HL-60 (cell line): ENCODE measurements at regions not wholly inside any gene's neighbourhood (a gene's known extent, or its start where the extent isn't known, plus 50 kb on each side); places are given as distances from the start of the nearest gene placed in this dataset.

ENCODE experiments used
- CTCF ChIP-seq: IDR thresholded peaks from one replicate; pipeline ENCODE4 v1.5.1; 2011; ENCODE audit warnings: low read length, control low read depth, inconsistent platforms; ENCODE audit not compliant: insufficient read depth
- POLR2AphosphoS5 ChIP-seq: IDR thresholded peaks from 2 replicates; pipeline ENCODE4 v1.6.1; 2012; ENCODE audit warnings: low read depth
- SPI1 ChIP-seq: IDR thresholded peaks from 2 replicates; pipeline ENCODE4 v1.6.1; 2012; ENCODE audit warnings: low read depth, mild to moderate bottlenecking, borderline replicate concordance
- TF ChIP-seq, protein P1 (sequence below): IDR thresholded peaks from 2 replicates; pipeline ENCODE4 v1.6.1; 2012; ENCODE audit warnings: low read depth; ENCODE audit not compliant: insufficient replicate concordance

DNA sequence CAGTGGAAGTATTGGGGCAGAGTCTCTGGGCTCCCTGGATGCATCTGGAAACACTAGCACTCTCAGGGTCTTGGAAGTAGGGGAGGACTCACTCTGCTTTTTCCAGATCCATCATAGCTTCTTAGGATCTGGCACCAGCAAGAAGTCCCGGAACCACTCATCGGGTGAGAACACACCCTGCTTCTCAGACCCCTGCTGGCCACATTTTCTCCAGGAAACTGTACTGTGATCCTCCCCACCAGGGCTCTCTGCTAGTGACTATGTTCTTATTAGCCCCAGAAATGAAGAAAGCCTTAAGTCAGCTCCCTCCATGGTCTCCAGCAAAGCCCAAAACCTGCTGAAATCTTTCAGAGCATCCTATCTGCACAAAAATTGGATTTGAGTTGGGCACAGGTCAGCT is 197.3 kb upstream of the GADL1 start:
- no peak for TF ChIP-seq CTCF
- no peak for TF ChIP-seq SPI1
- no peak for TF ChIP-seq POLR2AphosphoS5
- TF ChIP-seq, protein P1, sequence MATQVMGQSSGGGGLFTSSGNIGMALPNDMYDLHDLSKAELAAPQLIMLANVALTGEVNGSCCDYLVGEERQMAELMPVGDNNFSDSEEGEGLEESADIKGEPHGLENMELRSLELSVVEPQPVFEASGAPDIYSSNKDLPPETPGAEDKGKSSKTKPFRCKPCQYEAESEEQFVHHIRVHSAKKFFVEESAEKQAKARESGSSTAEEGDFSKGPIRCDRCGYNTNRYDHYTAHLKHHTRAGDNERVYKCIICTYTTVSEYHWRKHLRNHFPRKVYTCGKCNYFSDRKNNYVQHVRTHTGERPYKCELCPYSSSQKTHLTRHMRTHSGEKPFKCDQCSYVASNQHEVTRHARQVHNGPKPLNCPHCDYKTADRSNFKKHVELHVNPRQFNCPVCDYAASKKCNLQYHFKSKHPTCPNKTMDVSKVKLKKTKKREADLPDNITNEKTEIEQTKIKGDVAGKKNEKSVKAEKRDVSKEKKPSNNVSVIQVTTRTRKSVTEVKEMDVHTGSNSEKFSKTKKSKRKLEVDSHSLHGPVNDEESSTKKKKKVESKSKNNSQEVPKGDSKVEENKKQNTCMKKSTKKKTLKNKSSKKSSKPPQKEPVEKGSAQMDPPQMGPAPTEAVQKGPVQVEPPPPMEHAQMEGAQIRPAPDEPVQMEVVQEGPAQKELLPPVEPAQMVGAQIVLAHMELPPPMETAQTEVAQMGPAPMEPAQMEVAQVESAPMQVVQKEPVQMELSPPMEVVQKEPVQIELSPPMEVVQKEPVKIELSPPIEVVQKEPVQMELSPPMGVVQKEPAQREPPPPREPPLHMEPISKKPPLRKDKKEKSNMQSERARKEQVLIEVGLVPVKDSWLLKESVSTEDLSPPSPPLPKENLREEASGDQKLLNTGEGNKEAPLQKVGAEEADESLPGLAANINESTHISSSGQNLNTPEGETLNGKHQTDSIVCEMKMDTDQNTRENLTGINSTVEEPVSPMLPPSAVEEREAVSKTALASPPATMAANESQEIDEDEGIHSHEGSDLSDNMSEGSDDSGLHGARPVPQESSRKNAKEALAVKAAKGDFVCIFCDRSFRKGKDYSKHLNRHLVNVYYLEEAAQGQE: no peak
